H7 (cell line): ENCODE measurements at regions not wholly inside any gene's neighbourhood (a gene's known extent, or its start where the extent isn't known, plus 50 kb on each side); places are given as distances from the start of the nearest gene placed in this dataset.

Experiments
- DNase-seq: peaks from one replicate; pipeline ENCODE4 v3.0.0; 2012
- H3K27me3 ChIP-seq: 2 replicates; pipeline ENCODE4 v1.6.0; 2011; ENCODE audit warnings: mild to moderate bottlenecking, low read length; ENCODE audit not compliant: control insufficient read depth, insufficient read depth
- H3K36me3 ChIP-seq: replicated peaks from 2 replicates; pipeline ENCODE4 v1.5.1; 2011; ENCODE audit warnings: low read length; ENCODE audit not compliant: control insufficient read depth, insufficient read depth
- H3K4me3 ChIP-seq: 2 replicates; pipeline ENCODE4 v1.5.1; 2011; ENCODE audit warnings: low read depth, mild to moderate bottlenecking, control low read depth, low read length, moderate library complexity; ENCODE audit not compliant: insufficient read depth

GRCh38 chr14:85252011-85252410, 277.9 kb upstream of the FLRT2 start:
- no peak overlapping the region for H3K4me3 ChIP-seq
- DNase-seq = no peak
- no peaks in the 10 kb centered on the region for H3K27me3 ChIP-seq
- no peaks in the 10 kb centered on the region for H3K36me3 ChIP-seq

- Histone ChIP-seq H3K27me3 (no peaks in the 10 kb centered on the region), H3K36me3 (no peaks in the 10 kb centered on the region), H3K4me3 (no peak overlapping the region)
- DNase-seq = no peak
Observed at GRCh38 chr14:85254711-85255110, 275.2 kb upstream of the FLRT2 start.

GRCh38 chr14:85257287-85257686, 272.7 kb upstream of the FLRT2 start:
- Histone ChIP-seq H3K36me3 (no peaks in the 10 kb centered on the region), H3K4me3 (no peak overlapping the region), H3K27me3 (no peaks in the 10 kb centered on the region)
- no peak for DNase-seq

- Histone ChIP-seq H3K4me3 (no peak overlapping the region), H3K27me3 (no peaks in the 10 kb centered on the region), H3K36me3 (no peaks in the 10 kb centered on the region)
- no peak for DNase-seq
Observed at GRCh38 chr14:85263916-85264675, 265.8 kb upstream of the FLRT2 start.

GRCh38 chr14:85273099-85273677, 256.8 kb upstream of the FLRT2 start:
- no peak for DNase-seq
- Histone ChIP-seq H3K36me3 (no peaks in the 10 kb centered on the region), H3K27me3 (no peaks in the 10 kb centered on the region), H3K4me3 (no peak overlapping the region)

GRCh38 chr14:85273952-85274351, 256.0 kb upstream of the FLRT2 start:
- no peak for DNase-seq
- no peak overlapping the region for H3K4me3 ChIP-seq
- no peaks in the 10 kb centered on the region for H3K27me3 ChIP-seq
- H3K36me3 ChIP-seq = no peaks in the 10 kb centered on the region

GRCh38 chr14:85276161-85276978, 253.6 kb upstream of the FLRT2 start:
- no peaks in the 10 kb centered on the region for H3K27me3 ChIP-seq
- no peaks in the 10 kb centered on the region for H3K36me3 ChIP-seq
- DNase-seq = no peak
- no peak overlapping the region for H3K4me3 ChIP-seq

GRCh38 chr14:85276979-85277228, 253.0 kb upstream of the FLRT2 start:
- DNase-seq = no peak
- H3K27me3 ChIP-seq = no peaks in the 10 kb centered on the region
- H3K4me3 ChIP-seq = no peak overlapping the region
- no peaks in the 10 kb centered on the region for H3K36me3 ChIP-seq

GRCh38 chr14:85279407-85279806, 250.5 kb upstream of the FLRT2 start:
- no peak for DNase-seq
- Histone ChIP-seq H3K36me3 (no peaks in the 10 kb centered on the region), H3K4me3 (no peak overlapping the region), H3K27me3 (no peaks in the 10 kb centered on the region)

- no peak for DNase-seq
- H3K36me3 ChIP-seq = no peaks in the 10 kb centered on the region
- H3K27me3 ChIP-seq = no peaks in the 10 kb centered on the region
- no peak overlapping the region for H3K4me3 ChIP-seq
Observed at GRCh38 chr14:85280074-85280473, 249.9 kb upstream of the FLRT2 start.

- H3K27me3 ChIP-seq = no peaks in the 10 kb centered on the region
- no peak for DNase-seq
Observed at GRCh38 chr14:85281921-85282320, 248.0 kb upstream of the FLRT2 start.

GRCh38 chr14:85288041-85288440, 241.9 kb upstream of the FLRT2 start:
- H3K4me3 ChIP-seq = no peak overlapping the region
- no peaks in the 10 kb centered on the region for H3K27me3 ChIP-seq
- DNase-seq = no peak
- H3K36me3 ChIP-seq = no peaks in the 10 kb centered on the region

More at GRCh38 chr14:85281921-85282320, 248.0 kb upstream of the FLRT2 start:
- H3K4me3 ChIP-seq = no peak overlapping the region
- H3K36me3 ChIP-seq = no peaks in the 10 kb centered on the region

GRCh38 chr14:85291731-85292130, 238.2 kb upstream of the FLRT2 start:
- DNase-seq = no peak
- H3K36me3 ChIP-seq = no peaks in the 10 kb centered on the region
- no peaks in the 10 kb centered on the region for H3K27me3 ChIP-seq
- no peak overlapping the region for H3K4me3 ChIP-seq

GRCh38 chr14:85293612-85294234, 236.2 kb upstream of the FLRT2 start:
- Histone ChIP-seq H3K36me3 (no peaks in the 10 kb centered on the region), H3K4me3 (no peak overlapping the region), H3K27me3 (no peaks in the 10 kb centered on the region)
- DNase-seq = no peak

GRCh38 chr14:85295318-85295717, 234.6 kb upstream of the FLRT2 start:
- Histone ChIP-seq H3K27me3 (no peaks in the 10 kb centered on the region), H3K36me3 (no peaks in the 10 kb centered on the region), H3K4me3 (no peak overlapping the region)
- no peak for DNase-seq
